Naive thymus-derived CD4-positive, alpha-beta T cell (primary cell): ENCODE measurements at regions not wholly inside any gene's neighbourhood (a gene's known extent, or its start where the extent isn't known, plus 50 kb on each side); places are given as distances from the start of the nearest gene placed in this dataset.

Source experiments
- ATAC-seq: fragments of 150-1000 bp; cut with Tn5 transposase; 2 replicates; pipeline ENCODE4 v1.10.0; 2021; ENCODE audit warnings: mild to moderate bottlenecking, moderate library complexity
- CTCF ChIA-PET: fragments of 350-600 bp; sonication (Branson Sonifier 250); formaldehyde crosslinking; loops from one replicate; lab custom pipeline; 2021; ENCODE audit warnings: antibody characterized with exemption; lab: Charles Lee
- POLR2A ChIA-PET: fragments of 350-600 bp; sonication (Branson Sonifier 250); formaldehyde crosslinking; loops from one replicate; lab custom pipeline; 2021; ENCODE audit warnings: antibody characterized with exemption, inconsistent platforms; lab: Charles Lee
- DNase-seq, 9 donors: peaks; one replicate each; pipeline versions ENCODE4 v3.0.0 to v3.0.0-alpha.2; 2020 to 2022; ENCODE audit warnings: mixed read lengths in 1 of 9
- H3K27ac ChIP-seq: one replicate; pipeline ENCODE4 v1.7.0; 2013; ENCODE audit warnings: mild to moderate bottlenecking, low read depth, low read length, moderate library complexity
- H3K27me3 ChIP-seq, 2 donors: one replicate each; pipeline ENCODE4 v1.7.0; 2013; ENCODE audit warnings: low read length in 2 of 2, mild to moderate bottlenecking in 2 of 2, moderate library complexity in 2 of 2; ENCODE audit not compliant: control insufficient read depth in 2 of 2, insufficient read depth in 2 of 2
- H3K36me3 ChIP-seq, 3 experiments: 1 replicate in 2 of 3; 2 replicates in 1 of 3; pipeline ENCODE4 v1.7.0; 2013; ENCODE audit warnings: low read length in 3 of 3, mild to moderate bottlenecking in 3 of 3, moderate library complexity in 1 of 3; ENCODE audit not compliant: insufficient read depth in 3 of 3, control insufficient read depth in 2 of 3
- H3K4me1 ChIP-seq, 2 donors: one replicate each; pipeline ENCODE4 v1.7.0; 2013; ENCODE audit warnings: low read length in 2 of 2, mild to moderate bottlenecking in 2 of 2, moderate library complexity in 1 of 2; ENCODE audit not compliant: control insufficient read depth in 2 of 2, insufficient read depth in 2 of 2
- H3K4me3 ChIP-seq: 2 replicates; pipeline ENCODE4 v1.7.0; 2013; ENCODE audit warnings: mild to moderate bottlenecking, low read length
- H3K9me3 ChIP-seq, 3 experiments: 1 replicate in 2 of 3; 2 replicates in 1 of 3; pipeline ENCODE4 v1.7.0; 2013; ENCODE audit warnings: low read length in 3 of 3; ENCODE audit not compliant: control insufficient read depth in 2 of 3
- H3K27ac Mint-ChIP-seq, 9 donors: one replicate each; pipeline ENCODE4 v1.8.0; 2020 to 2022; ENCODE audit warnings: mixed read lengths in 9 of 9, mild to moderate bottlenecking in 8 of 9, moderate library complexity in 5 of 9, inconsistent platforms in 2 of 9
- H3K27me3 Mint-ChIP-seq, 5 donors: one replicate each; pipeline ENCODE4 v1.8.0; 2021 to 2022; ENCODE audit warnings: mixed read lengths in 5 of 5, mild to moderate bottlenecking in 1 of 5
- H3K36me3 Mint-ChIP-seq, 5 donors: one replicate each; pipeline ENCODE4 v1.8.0; 2020 to 2022; ENCODE audit warnings: mixed read lengths in 5 of 5, mild to moderate bottlenecking in 3 of 5, inconsistent platforms in 1 of 5
- H3K4me1 Mint-ChIP-seq, 7 donors: one replicate each; pipeline ENCODE4 v1.8.0; 2020 to 2022; ENCODE audit warnings: mixed read lengths in 7 of 7, mild to moderate bottlenecking in 3 of 7, inconsistent platforms in 1 of 7
- H3K4me3 Mint-ChIP-seq, 10 donors: one replicate each; pipeline ENCODE4 v1.8.0; 2020 to 2022; ENCODE audit warnings: mild to moderate bottlenecking in 10 of 10, mixed read lengths in 10 of 10, moderate library complexity in 6 of 10, inconsistent platforms in 2 of 10
- H3K9me3 Mint-ChIP-seq, 11 donors: one replicate each; pipeline ENCODE4 v1.8.0; 2020 to 2022; ENCODE audit warnings: mixed read lengths in 11 of 11, mild to moderate bottlenecking in 4 of 11, inconsistent platforms in 1 of 11, moderate library complexity in 1 of 11
- intact Hi-C, 2 donors: fragments of 100-400 bp; cut with micrococcal nuclease; formaldehyde crosslinking; loops; one replicate each; pipeline ENCODE4 v1.15.1; 2023

- POLR2A ChIA-PET = no interaction called here
- Mint-ChIP-seq H3K27ac (no peak overlapping the region), H3K4me3 (no peak overlapping the region), H3K27me3 (peaks cover 0 to 23% (median 4%) of the 10 kb centered on the region in 5 donors), H3K36me3 (no peaks in the 10 kb centered on the region), H3K4me1 (peaks cover 0 to 5% (median 4%) of the 10 kb centered on the region in 7 donors), H3K9me3 (peaks cover 0 to 1% (median 0%) of the 10 kb centered on the region in 11 donors)
- no peaks in the 10 kb centered on the region for H3K36me3 ChIP-seq
- intact Hi-C loops = no loop called here
- H3K4me1 ChIP-seq = no peaks in the 10 kb centered on the region
- no peak for ATAC-seq
- no peak for DNase-seq
- no peaks in the 10 kb centered on the region for H3K9me3 ChIP-seq
- CTCF ChIA-PET = no interaction called here
- no peak overlapping the region for H3K4me3 ChIP-seq
- peaks cover 0 to under 1% of the 10 kb centered on the region in 2 donors for H3K27me3 ChIP-seq
- no peak overlapping the region for H3K27ac ChIP-seq
Measured at GRCh38 chr4:1562371-1562770, 121.7 kb downstream of the FAM53A start.

GRCh38 chr4:1561286-1561990 lies 122.7 kb downstream of the FAM53A start:
- DNase-seq = no peak
- POLR2A ChIA-PET = interaction anchor here (0.6 kb wide), 1 partner anchor 415 kb away, joined by 3 read pairs; no protein-coding TSS in a partner anchor
- Mint-ChIP-seq H3K9me3 (peaks cover 0 to 1% (median 0%) of the 10 kb centered on the region in 11 donors), H3K4me1 (peaks cover 0 to 5% (median 4%) of the 10 kb centered on the region in 7 donors), H3K36me3 (no peaks in the 10 kb centered on the region), H3K27ac (no peak overlapping the region), H3K4me3 (no peak overlapping the region), H3K27me3 (peaks cover 0 to 26% (median 6%) of the 10 kb centered on the region in 5 donors)
- Histone ChIP-seq H3K27me3 (no peaks in the 10 kb centered on the region), H3K36me3 (no peaks in the 10 kb centered on the region), H3K4me1 (no peaks in the 10 kb centered on the region), H3K9me3 (no peaks in the 10 kb centered on the region), H3K4me3 (no peak overlapping the region), H3K27ac (no peak overlapping the region)
- CTCF ChIA-PET = no interaction called here
- ATAC-seq = no peak
- intact Hi-C loops = no loop called here

- peaks cover 0 to 27% (median 6%) of the 10 kb centered on the region in 5 donors for H3K27me3 Mint-ChIP-seq
- ATAC-seq (peak; percentile 13), DNase-seq (no peak)
- H3K4me1 Mint-ChIP-seq = no peaks in the 10 kb centered on the region
- Histone ChIP-seq H3K4me3 (no peak overlapping the region), H3K27me3 (no peaks in the 10 kb centered on the region), H3K4me1 (no peaks in the 10 kb centered on the region), H3K36me3 (no peaks in the 10 kb centered on the region), H3K27ac (no peak overlapping the region), H3K9me3 (no peaks in the 10 kb centered on the region)
- no peak overlapping the region for H3K4me3 Mint-ChIP-seq
- H3K36me3 Mint-ChIP-seq = no peaks in the 10 kb centered on the region
- ChIA-PET POLR2A (no interaction called here), CTCF (no interaction called here)
- intact Hi-C loops = no loop called here
- H3K9me3 Mint-ChIP-seq = no peaks in the 10 kb centered on the region
- H3K27ac Mint-ChIP-seq = no peak overlapping the region
Measured at GRCh38 chr4:1559896-1560650, 124.0 kb downstream of the FAM53A start.

GRCh38 chr4:1558205-1558604 lies 125.9 kb downstream of the FAM53A start:
- ATAC-seq (no peak), DNase-seq (no peak)
- H3K4me1 Mint-ChIP-seq = no peaks in the 10 kb centered on the region

GRCh38 chr4:1557221-1557597 lies 126.9 kb downstream of the FAM53A start:
- POLR2A ChIA-PET = no interaction called here
- CTCF ChIA-PET = no interaction called here
- Mint-ChIP-seq H3K27ac (no peak overlapping the region), H3K27me3 (peaks cover 6 to 24% (median 10%) of the 10 kb centered on the region in 5 donors), H3K4me3 (no peak overlapping the region), H3K9me3 (no peaks in the 10 kb centered on the region), H3K4me1 (no peaks in the 10 kb centered on the region), H3K36me3 (no peaks in the 10 kb centered on the region)
- no peak for DNase-seq
- H3K9me3 ChIP-seq = no peaks in the 10 kb centered on the region
- H3K36me3 ChIP-seq = no peaks in the 10 kb centered on the region
- no peaks in the 10 kb centered on the region for H3K4me1 ChIP-seq
- intact Hi-C loops = no loop called here
- ATAC-seq = no peak
- H3K4me3 ChIP-seq = no peak overlapping the region
- no peaks in the 10 kb centered on the region for H3K27me3 ChIP-seq
- no peak overlapping the region for H3K27ac ChIP-seq

More at GRCh38 chr4:1558205-1558604, 125.9 kb downstream of the FAM53A start:
- Histone ChIP-seq H3K27ac (no peak overlapping the region), H3K4me3 (no peak overlapping the region), H3K4me1 (no peaks in the 10 kb centered on the region), H3K9me3 (no peaks in the 10 kb centered on the region), H3K36me3 (no peaks in the 10 kb centered on the region), H3K27me3 (no peaks in the 10 kb centered on the region)
- Mint-ChIP-seq H3K4me3 (no peak overlapping the region), H3K9me3 (no peaks in the 10 kb centered on the region), H3K27ac (no peak overlapping the region), H3K36me3 (no peaks in the 10 kb centered on the region), H3K27me3 (peaks cover 6 to 24% (median 10%) of the 10 kb centered on the region in 5 donors)
- ChIA-PET CTCF (no interaction called here), POLR2A (no interaction called here)
- intact Hi-C loops = no loop called here

GRCh38 chr4:1556541-1557220 lies 127.4 kb downstream of the FAM53A start:
- intact Hi-C loops = no loop called here
- H3K27ac ChIP-seq = no peak overlapping the region
- no peaks in the 10 kb centered on the region for H3K4me1 ChIP-seq
- Mint-ChIP-seq H3K36me3 (no peaks in the 10 kb centered on the region), H3K4me1 (no peaks in the 10 kb centered on the region), H3K4me3 (no peak overlapping the region), H3K27ac (no peak overlapping the region), H3K27me3 (peaks cover 6 to 24% (median 10%) of the 10 kb centered on the region in 5 donors), H3K9me3 (no peaks in the 10 kb centered on the region)
- CTCF ChIA-PET = no interaction called here
- no peak overlapping the region for H3K4me3 ChIP-seq
- DNase-seq = no peak
- POLR2A ChIA-PET = no interaction called here
- H3K27me3 ChIP-seq = no peaks in the 10 kb centered on the region
- ATAC-seq = no peak
- H3K9me3 ChIP-seq = no peaks in the 10 kb centered on the region
- no peaks in the 10 kb centered on the region for H3K36me3 ChIP-seq
